ENCODE measurements at regions not wholly inside any gene's neighbourhood (a gene's known extent, or its start where the extent isn't known, plus 50 kb on each side); places are given as distances from the start of the nearest gene placed in this dataset.

GRCh38 chr3:68136411-68136810 lies 482.0 kb upstream of the SUCLG2 start:
- no peak for DNase-seq
- TF ChIP-seq POLR2A (IDR thresholded peaks at IDR 0.05; ENCODE audit: low read length), result no peak
- no peak for TF ChIP-seq GATA1 (IDR thresholded peaks at IDR 0.05; ENCODE audit: low read depth, low read length)

- no peak for TF ChIP-seq GATA1 (IDR thresholded peaks at IDR 0.05; ENCODE audit: low read depth, low read length)
- no peak for TF ChIP-seq POLR2A (IDR thresholded peaks at IDR 0.05; ENCODE audit: low read length)
- DNase-seq, result no peak
Observed at GRCh38 chr3:68135067-68135466, 480.7 kb upstream of the SUCLG2 start.

GRCh38 chr3:68129065-68129464 lies 474.7 kb upstream of the SUCLG2 start:
- TF ChIP-seq GATA1 (IDR thresholded peaks at IDR 0.05; ENCODE audit: low read depth, low read length) (no peak), POLR2A (IDR thresholded peaks at IDR 0.05; ENCODE audit: low read length) (no peak)
- DNase-seq, result no peak

GRCh38 chr3:68123231-68123630 lies 468.8 kb upstream of the SUCLG2 start:
- DNase-seq, result no peak
- TF ChIP-seq GATA1 (IDR thresholded peaks at IDR 0.05; ENCODE audit: low read depth, low read length), result no peak
- TF ChIP-seq POLR2A (IDR thresholded peaks at IDR 0.05; ENCODE audit: low read length), result no peak

GRCh38 chr3:68121287-68121686 lies 466.9 kb upstream of the SUCLG2 start:
- TF ChIP-seq GATA1 (IDR thresholded peaks at IDR 0.05; ENCODE audit: low read depth, low read length) (no peak), POLR2A (IDR thresholded peaks at IDR 0.05; ENCODE audit: low read length) (no peak)
- no peak for DNase-seq

GRCh38 chr3:68116580-68116979 lies 462.2 kb upstream of the SUCLG2 start:
- TF ChIP-seq GATA1 (IDR thresholded peaks at IDR 0.05; ENCODE audit: low read depth, low read length) (no peak), POLR2A (IDR thresholded peaks at IDR 0.05; ENCODE audit: low read length) (no peak)
- no peak for DNase-seq

- no peak for DNase-seq
- TF ChIP-seq GATA1 (IDR thresholded peaks at IDR 0.05; ENCODE audit: low read depth, low read length), result no peak
- no peak for TF ChIP-seq POLR2A (IDR thresholded peaks at IDR 0.05; ENCODE audit: low read length)
Observed at GRCh38 chr3:68103811-68104210, 449.4 kb upstream of the SUCLG2 start.

GRCh38 chr3:68090571-68090970 lies 436.2 kb upstream of the SUCLG2 start:
- TF ChIP-seq GATA1 (IDR thresholded peaks at IDR 0.05; ENCODE audit: low read depth, low read length), result no peak
- no peak for TF ChIP-seq POLR2A (IDR thresholded peaks at IDR 0.05; ENCODE audit: low read length)
- DNase-seq, result no peak

- no peak for DNase-seq
- TF ChIP-seq GATA1 (IDR thresholded peaks at IDR 0.05; ENCODE audit: low read depth, low read length) (no peak), POLR2A (IDR thresholded peaks at IDR 0.05; ENCODE audit: low read length) (no peak)
Observed at GRCh38 chr3:68089572-68090011, 435.2 kb upstream of the SUCLG2 start.

GRCh38 chr3:68088636-68089035 lies 434.2 kb upstream of the SUCLG2 start:
- no peak for DNase-seq
- TF ChIP-seq POLR2A (IDR thresholded peaks at IDR 0.05; ENCODE audit: low read length) (no peak), GATA1 (IDR thresholded peaks at IDR 0.05; ENCODE audit: low read depth, low read length) (no peak)

- no peak for DNase-seq
Observed at GRCh38 chr3:68088216-68088615, 433.8 kb upstream of the SUCLG2 start.

GRCh38 chr3:68072062-68072461 lies 417.6 kb upstream of the SUCLG2 start:
- TF ChIP-seq POLR2A (IDR thresholded peaks at IDR 0.05; ENCODE audit: low read length) (no peak), GATA1 (IDR thresholded peaks at IDR 0.05; ENCODE audit: low read depth, low read length) (no peak)
- no peak for DNase-seq

More at GRCh38 chr3:68088216-68088615, 433.8 kb upstream of the SUCLG2 start:
- TF ChIP-seq POLR2A (IDR thresholded peaks at IDR 0.05; ENCODE audit: low read length), result no peak
- no peak for TF ChIP-seq GATA1 (IDR thresholded peaks at IDR 0.05; ENCODE audit: low read depth, low read length)

GRCh38 chr3:68070186-68070585 lies 415.8 kb upstream of the SUCLG2 start:
- no peak for DNase-seq
- TF ChIP-seq GATA1 (IDR thresholded peaks at IDR 0.05; ENCODE audit: low read depth, low read length) (no peak), POLR2A (IDR thresholded peaks at IDR 0.05; ENCODE audit: low read length) (no peak)

- DNase-seq, result no peak
- TF ChIP-seq GATA1 (IDR thresholded peaks at IDR 0.05; ENCODE audit: low read depth, low read length), result no peak
- no peak for TF ChIP-seq POLR2A (IDR thresholded peaks at IDR 0.05; ENCODE audit: low read length)
Observed at GRCh38 chr3:68067314-68067713, 412.9 kb upstream of the SUCLG2 start.

- no peak for DNase-seq
- TF ChIP-seq GATA1 (IDR thresholded peaks at IDR 0.05; ENCODE audit: low read depth, low read length), result no peak
- TF ChIP-seq POLR2A (IDR thresholded peaks at IDR 0.05; ENCODE audit: low read length), result no peak
Observed at GRCh38 chr3:68062926-68063325, 408.5 kb upstream of the SUCLG2 start.

GRCh38 chr3:68060910-68061309 lies 406.5 kb upstream of the SUCLG2 start:
- DNase-seq, result no peak
- TF ChIP-seq GATA1 (IDR thresholded peaks at IDR 0.05; ENCODE audit: low read depth, low read length) (no peak), POLR2A (IDR thresholded peaks at IDR 0.05; ENCODE audit: low read length) (no peak)

Measured in erythroblast (primary cell).